Nucleus accumbens (tissue), 56 donors: ENCODE measurements at regions not wholly inside any gene's neighbourhood (a gene's known extent, or its start where the extent isn't known, plus 50 kb on each side); places are given as distances from the start of the nearest gene placed in this dataset.

Experiments
- DNase-seq, 56 donors: peaks; one replicate each; lab custom pipeline; 2025; lab: John Stamatoyannopoulos, UW

GRCh38 chr1:218226005-218226404 is 59.1 kb upstream of the RRP15 start:
- no peak for DNase-seq
